ENCODE measurements at regions not wholly inside any gene's neighbourhood (a gene's known extent, or its start where the extent isn't known, plus 50 kb on each side); places are given as distances from the start of the nearest gene placed in this dataset.

- H3K27me3 ChIP-seq: no peaks in the 10 kb centered on the region
- H3K9me3 ChIP-seq: no peaks in the 10 kb centered on the region
- no peaks in the 10 kb centered on the region for H3K36me3 ChIP-seq
- no peak for TF ChIP-seq CTCF (IDR thresholded peaks at IDR 0.05)
- intact Hi-C loops (cut with DNase I; ENCODE audit: low total_unique reads): no loop called here
- no peaks in the 10 kb centered on the region for H3K4me1 ChIP-seq
- no peak overlapping the region for H3K27ac ChIP-seq
- no peak overlapping the region for H3K4me3 ChIP-seq
- peak in 1 of 2 donors; percentile 3 for DNase-seq
Observed at GRCh38 chr6:170094686-170095272, 196.1 kb downstream of the DLL1 start.

- Histone ChIP-seq H3K4me1 (no peaks in the 10 kb centered on the region), H3K9me3 (no peaks in the 10 kb centered on the region), H3K36me3 (no peaks in the 10 kb centered on the region), H3K4me3 (no peak overlapping the region), H3K27me3 (no peaks in the 10 kb centered on the region), H3K27ac (no peak overlapping the region)
- DNase-seq: peak in 1 of 2 donors; percentile 11
- intact Hi-C loops (cut with DNase I; ENCODE audit: low total_unique reads): no loop called here
- TF ChIP-seq POLR2A (IDR thresholded peaks at IDR 0.05) (no peak), CTCF (IDR thresholded peaks at IDR 0.05) (no peak)
Observed at GRCh38 chr6:170093658-170094596, 197.0 kb downstream of the DLL1 start.

GRCh38 chr6:170093276-170093657 is 197.6 kb downstream of the DLL1 start:
- DNase-seq: peak in 1 of 2 donors; percentile 9
- intact Hi-C loops (cut with DNase I; ENCODE audit: low total_unique reads): no loop called here
- H3K4me3 ChIP-seq: no peak overlapping the region

GRCh38 chr6:170092826-170093225 is 198.1 kb downstream of the DLL1 start:
- intact Hi-C loops (cut with DNase I; ENCODE audit: low total_unique reads): no loop called here
- Histone ChIP-seq H3K9me3 (no peaks in the 10 kb centered on the region), H3K4me1 (no peaks in the 10 kb centered on the region), H3K4me3 (no peak overlapping the region), H3K36me3 (no peaks in the 10 kb centered on the region), H3K27ac (no peak overlapping the region), H3K27me3 (no peaks in the 10 kb centered on the region)
- TF ChIP-seq CTCF (IDR thresholded peaks at IDR 0.05) (no peak), POLR2A (IDR thresholded peaks at IDR 0.05) (no peak)
- DNase-seq: no peak

More at GRCh38 chr6:170093276-170093657, 197.6 kb downstream of the DLL1 start:
- Histone ChIP-seq H3K4me1 (no peaks in the 10 kb centered on the region), H3K36me3 (no peaks in the 10 kb centered on the region), H3K27me3 (no peaks in the 10 kb centered on the region), H3K9me3 (no peaks in the 10 kb centered on the region), H3K27ac (no peak overlapping the region)
- TF ChIP-seq CTCF (IDR thresholded peaks at IDR 0.05) (no peak), POLR2A (IDR thresholded peaks at IDR 0.05) (no peak)
